AG08396 (cell line): ENCODE measurements at regions not wholly inside any gene's neighbourhood (a gene's known extent, or its start where the extent isn't known, plus 50 kb on each side); places are given as distances from the start of the nearest gene placed in this dataset.

Source experiments
- DNase-seq: peaks from one replicate; pipeline ENCODE4 v3.0.0; 2012; ENCODE audit warnings: low spot score, mixed read lengths

GRCh38 chr5:61828856-61829255 is 477.1 kb upstream of the KIF2A start:
- no peak for DNase-seq

- DNase-seq: no peak
These were observed 474.3 kb upstream of the KIF2A start for GRCh38 chr5:61831736-61832135.

- no peak for DNase-seq
These were observed 468.2 kb upstream of the KIF2A start for GRCh38 chr5:61837788-61838187.

GRCh38 chr5:61840361-61840760 is 465.6 kb upstream of the KIF2A start:
- DNase-seq: no peak

- no peak for DNase-seq
These were observed 463.2 kb upstream of the KIF2A start for GRCh38 chr5:61842840-61843239.

GRCh38 chr5:61850696-61851095 is 455.3 kb upstream of the KIF2A start:
- DNase-seq: no peak

- DNase-seq: no peak
These were observed 451.5 kb upstream of the KIF2A start for GRCh38 chr5:61854531-61854930.

- no peak for DNase-seq
These were observed 445.0 kb upstream of the KIF2A start for GRCh38 chr5:61860978-61861377.

- DNase-seq: peak; percentile 26
These were observed 439.1 kb upstream of the KIF2A start for GRCh38 chr5:61866930-61867329.

GRCh38 chr5:61869333-61869732 is 436.7 kb upstream of the KIF2A start:
- no peak for DNase-seq

GRCh38 chr5:61878471-61878870 is 427.5 kb upstream of the KIF2A start:
- no peak for DNase-seq

GRCh38 chr5:61881821-61882487 is 424.1 kb upstream of the KIF2A start:
- DNase-seq: peak; percentile 13

- DNase-seq: no peak
These were observed 423.0 kb upstream of the KIF2A start for GRCh38 chr5:61882901-61883500.

GRCh38 chr5:61884252-61884855 is 421.7 kb upstream of the KIF2A start:
- no peak for DNase-seq

GRCh38 chr5:61886214-61886613 is 419.8 kb upstream of the KIF2A start:
- no peak for DNase-seq

GRCh38 chr5:61887271-61887670 is 418.7 kb upstream of the KIF2A start:
- no peak for DNase-seq

- no peak for DNase-seq
These were observed 412.0 kb upstream of the KIF2A start for GRCh38 chr5:61894046-61894445.

- no peak for DNase-seq
These were observed 409.2 kb upstream of the KIF2A start for GRCh38 chr5:61896811-61897210.

GRCh38 chr5:61897251-61897650 is 408.8 kb upstream of the KIF2A start:
- no peak for DNase-seq

- DNase-seq: no peak
These were observed 404.0 kb upstream of the KIF2A start for GRCh38 chr5:61901997-61902396.

- no peak for DNase-seq
These were observed 401.3 kb upstream of the KIF2A start for GRCh38 chr5:61904730-61905129.

- DNase-seq: no peak
These were observed 400.4 kb upstream of the KIF2A start for GRCh38 chr5:61905613-61906012.

GRCh38 chr5:61906820-61907219 is 399.2 kb upstream of the KIF2A start:
- DNase-seq: no peak

GRCh38 chr5:61907995-61908394 is 398.0 kb upstream of the KIF2A start:
- DNase-seq: no peak
